ENCODE measurements at regions not wholly inside any gene's neighbourhood (a gene's known extent, or its start where the extent isn't known, plus 50 kb on each side); places are given as distances from the start of the nearest gene placed in this dataset.

DNA sequence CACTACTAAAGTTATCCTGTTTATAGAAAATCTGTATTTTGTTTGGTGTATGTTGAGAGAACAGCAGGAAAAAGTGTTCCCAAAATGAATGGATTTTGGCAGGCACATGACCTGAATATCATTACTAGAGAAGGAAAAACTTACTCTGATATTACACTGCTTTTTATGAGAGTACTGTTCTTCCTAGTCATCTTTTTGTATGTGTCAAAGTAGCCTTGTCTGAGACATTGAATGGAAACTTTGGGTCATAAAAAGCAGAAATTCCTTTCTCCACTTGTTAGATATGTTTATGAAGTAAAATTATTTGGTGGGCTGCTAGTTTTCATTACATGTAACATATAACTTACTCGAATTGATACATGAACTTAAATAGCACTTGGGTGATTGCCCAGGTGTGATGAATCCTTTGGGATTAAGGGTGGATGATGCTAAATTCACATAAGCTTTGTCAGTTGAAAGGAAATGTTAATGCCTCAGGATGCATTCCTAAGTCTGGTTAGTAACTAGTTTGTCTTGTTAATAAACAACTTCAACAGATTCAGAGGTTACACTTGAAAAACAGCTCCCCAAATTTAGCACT lies 206.7 kb downstream of the CENPW start:
- no peak for TF ChIP-seq POLR2A (IDR thresholded peaks at IDR 0.05; ENCODE audit: borderline replicate concordance, extremely low read depth, insufficient read depth, insufficient read length)
- TF ChIP-seq, protein P1, sequence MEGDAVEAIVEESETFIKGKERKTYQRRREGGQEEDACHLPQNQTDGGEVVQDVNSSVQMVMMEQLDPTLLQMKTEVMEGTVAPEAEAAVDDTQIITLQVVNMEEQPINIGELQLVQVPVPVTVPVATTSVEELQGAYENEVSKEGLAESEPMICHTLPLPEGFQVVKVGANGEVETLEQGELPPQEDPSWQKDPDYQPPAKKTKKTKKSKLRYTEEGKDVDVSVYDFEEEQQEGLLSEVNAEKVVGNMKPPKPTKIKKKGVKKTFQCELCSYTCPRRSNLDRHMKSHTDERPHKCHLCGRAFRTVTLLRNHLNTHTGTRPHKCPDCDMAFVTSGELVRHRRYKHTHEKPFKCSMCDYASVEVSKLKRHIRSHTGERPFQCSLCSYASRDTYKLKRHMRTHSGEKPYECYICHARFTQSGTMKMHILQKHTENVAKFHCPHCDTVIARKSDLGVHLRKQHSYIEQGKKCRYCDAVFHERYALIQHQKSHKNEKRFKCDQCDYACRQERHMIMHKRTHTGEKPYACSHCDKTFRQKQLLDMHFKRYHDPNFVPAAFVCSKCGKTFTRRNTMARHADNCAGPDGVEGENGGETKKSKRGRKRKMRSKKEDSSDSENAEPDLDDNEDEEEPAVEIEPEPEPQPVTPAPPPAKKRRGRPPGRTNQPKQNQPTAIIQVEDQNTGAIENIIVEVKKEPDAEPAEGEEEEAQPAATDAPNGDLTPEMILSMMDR (IDR thresholded peaks at IDR 0.05 in 2 of 3, conservative IDR thresholded peaks at IDR 0.05 in 1 of 3; ENCODE audit: borderline replicate concordance in 1 of 3, insufficient read depth in 1 of 3, low read depth in 2 of 3, low read length in 2 of 3), result no peak
- no peak for TF ChIP-seq EZH2 (IDR thresholded peaks at IDR 0.05)
- no peak for TF ChIP-seq RAD21 (IDR thresholded peaks at IDR 0.05; ENCODE audit: low read depth)
- no peak for TF ChIP-seq CBX3 (IDR thresholded peaks at IDR 0.05; ENCODE audit: low read depth)
- no peak for TF ChIP-seq TCF7L2 (IDR thresholded peaks at IDR 0.05; ENCODE audit: borderline replicate concordance, extremely low read depth, insufficient read depth, insufficient read length)
- TF ChIP-seq, protein P2, sequence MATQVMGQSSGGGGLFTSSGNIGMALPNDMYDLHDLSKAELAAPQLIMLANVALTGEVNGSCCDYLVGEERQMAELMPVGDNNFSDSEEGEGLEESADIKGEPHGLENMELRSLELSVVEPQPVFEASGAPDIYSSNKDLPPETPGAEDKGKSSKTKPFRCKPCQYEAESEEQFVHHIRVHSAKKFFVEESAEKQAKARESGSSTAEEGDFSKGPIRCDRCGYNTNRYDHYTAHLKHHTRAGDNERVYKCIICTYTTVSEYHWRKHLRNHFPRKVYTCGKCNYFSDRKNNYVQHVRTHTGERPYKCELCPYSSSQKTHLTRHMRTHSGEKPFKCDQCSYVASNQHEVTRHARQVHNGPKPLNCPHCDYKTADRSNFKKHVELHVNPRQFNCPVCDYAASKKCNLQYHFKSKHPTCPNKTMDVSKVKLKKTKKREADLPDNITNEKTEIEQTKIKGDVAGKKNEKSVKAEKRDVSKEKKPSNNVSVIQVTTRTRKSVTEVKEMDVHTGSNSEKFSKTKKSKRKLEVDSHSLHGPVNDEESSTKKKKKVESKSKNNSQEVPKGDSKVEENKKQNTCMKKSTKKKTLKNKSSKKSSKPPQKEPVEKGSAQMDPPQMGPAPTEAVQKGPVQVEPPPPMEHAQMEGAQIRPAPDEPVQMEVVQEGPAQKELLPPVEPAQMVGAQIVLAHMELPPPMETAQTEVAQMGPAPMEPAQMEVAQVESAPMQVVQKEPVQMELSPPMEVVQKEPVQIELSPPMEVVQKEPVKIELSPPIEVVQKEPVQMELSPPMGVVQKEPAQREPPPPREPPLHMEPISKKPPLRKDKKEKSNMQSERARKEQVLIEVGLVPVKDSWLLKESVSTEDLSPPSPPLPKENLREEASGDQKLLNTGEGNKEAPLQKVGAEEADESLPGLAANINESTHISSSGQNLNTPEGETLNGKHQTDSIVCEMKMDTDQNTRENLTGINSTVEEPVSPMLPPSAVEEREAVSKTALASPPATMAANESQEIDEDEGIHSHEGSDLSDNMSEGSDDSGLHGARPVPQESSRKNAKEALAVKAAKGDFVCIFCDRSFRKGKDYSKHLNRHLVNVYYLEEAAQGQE (IDR thresholded peaks at IDR 0.05; ENCODE audit: low read depth), result no peak
- no peak for TF ChIP-seq POLR2AphosphoS5 (IDR thresholded peaks at IDR 0.05; ENCODE audit: low read depth, low read length)
- TF ChIP-seq SRF (IDR thresholded peaks at IDR 0.05; ENCODE audit: low read depth), result no peak
- no peak for TF ChIP-seq ELF1 (IDR thresholded peaks at IDR 0.05; ENCODE audit: borderline replicate concordance, low read depth)
- no peak for TF ChIP-seq CEBPB (IDR thresholded peaks at IDR 0.05; ENCODE audit: low read depth)
- TF ChIP-seq ZFX (IDR thresholded peaks at IDR 0.05), result no peak
- TF ChIP-seq YY1 (IDR thresholded peaks at IDR 0.05; ENCODE audit: extremely low read depth, insufficient replicate concordance, low read depth, low read length), result no peak
